ENCODE measurements at regions not wholly inside any gene's neighbourhood (a gene's known extent, or its start where the extent isn't known, plus 50 kb on each side); places are given as distances from the start of the nearest gene placed in this dataset.

DNA sequence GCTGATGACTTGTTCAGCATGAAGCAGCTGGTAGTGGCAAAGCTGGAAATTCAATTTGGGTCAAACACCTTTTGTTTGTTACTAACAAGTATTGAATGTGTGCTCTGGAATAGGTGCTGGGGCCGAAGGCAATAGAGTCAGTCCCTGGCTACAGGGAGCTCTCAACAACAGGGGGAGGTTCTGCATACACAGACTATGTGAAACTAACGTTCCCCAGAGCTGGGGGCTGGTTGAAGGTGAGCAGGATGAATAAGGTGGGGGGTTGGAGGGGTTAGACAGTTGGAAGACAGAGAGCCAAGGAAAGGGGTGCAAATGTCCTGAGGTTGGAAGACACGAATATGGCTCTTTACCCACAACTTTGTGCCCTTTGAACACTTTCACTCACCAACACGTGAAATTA is 84.1 kb upstream of the PLPP4 start:
- no peaks in the 10 kb centered on the region for H3K9me3 Mint-ChIP-seq (ENCODE audit: insufficient read depth)
- ATAC-seq (no peak), DNase-seq (no peak)
- H3K27ac Mint-ChIP-seq = no peak overlapping the region
- CTCF ChIA-PET = no interaction called here
- H3K27me3 Mint-ChIP-seq (ENCODE audit: low read depth) = no peaks in the 10 kb centered on the region
- no peaks in the 10 kb centered on the region for H3K4me1 Mint-ChIP-seq (ENCODE audit: low read depth)
- no peak overlapping the region for H3K4me3 Mint-ChIP-seq
- POLR2A ChIA-PET = no interaction called here
- no peaks in the 10 kb centered on the region for H3K36me3 Mint-ChIP-seq (ENCODE audit: low read depth)

GRCh38 chr10:120375666-120376065 is 81.4 kb upstream of the PLPP4 start:
- ChIA-PET CTCF (no interaction called here), POLR2A (no interaction called here)
- Mint-ChIP-seq H3K4me1 (ENCODE audit: low read depth) (no peaks in the 10 kb centered on the region), H3K9me3 (ENCODE audit: insufficient read depth) (no peaks in the 10 kb centered on the region), H3K27me3 (ENCODE audit: low read depth) (no peaks in the 10 kb centered on the region), H3K36me3 (ENCODE audit: low read depth) (no peaks in the 10 kb centered on the region), H3K4me3 (no peak overlapping the region), H3K27ac (no peak overlapping the region)
- ATAC-seq (no peak), DNase-seq (no peak)

GRCh38 chr10:120381931-120382330 is 75.1 kb upstream of the PLPP4 start:
- H3K4me1 Mint-ChIP-seq (ENCODE audit: low read depth) = no peaks in the 10 kb centered on the region
- no peaks in the 10 kb centered on the region for H3K27me3 Mint-ChIP-seq (ENCODE audit: low read depth)
- DNase-seq (no peak), ATAC-seq (no peak)
- H3K27ac Mint-ChIP-seq = no peak overlapping the region
- H3K36me3 Mint-ChIP-seq (ENCODE audit: low read depth) = no peaks in the 10 kb centered on the region
- no peak overlapping the region for H3K4me3 Mint-ChIP-seq
- CTCF ChIA-PET = no interaction called here
- POLR2A ChIA-PET = no interaction called here
- no peaks in the 10 kb centered on the region for H3K9me3 Mint-ChIP-seq (ENCODE audit: insufficient read depth)

DNA sequence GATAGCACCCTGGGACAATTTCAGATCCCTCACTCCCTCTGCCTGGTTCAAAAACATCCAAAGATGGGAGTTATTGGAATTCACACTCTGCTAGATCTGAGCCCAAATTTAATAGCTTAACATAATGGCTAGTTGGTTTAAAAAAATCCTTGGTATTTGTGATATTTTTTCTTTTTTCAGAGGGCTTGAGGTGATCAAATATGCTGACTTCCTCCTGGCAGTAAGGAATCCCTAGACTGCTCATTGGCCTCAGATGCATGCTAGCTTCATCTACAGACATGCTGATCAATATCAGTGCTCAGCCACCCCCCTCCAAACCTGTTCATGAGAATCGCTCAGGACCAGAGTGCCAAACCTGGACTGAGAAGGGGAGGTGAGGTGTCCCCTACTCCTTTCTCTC is 74.7 kb upstream of the PLPP4 start:
- H3K36me3 Mint-ChIP-seq (ENCODE audit: low read depth) = no peaks in the 10 kb centered on the region
- H3K27me3 Mint-ChIP-seq (ENCODE audit: low read depth) = no peaks in the 10 kb centered on the region
- ChIA-PET CTCF (no interaction called here), POLR2A (no interaction called here)
- no peak for ATAC-seq
- H3K9me3 Mint-ChIP-seq (ENCODE audit: insufficient read depth) = no peaks in the 10 kb centered on the region
- H3K4me3 Mint-ChIP-seq = no peak overlapping the region
- DNase-seq = no peak
- H3K4me1 Mint-ChIP-seq (ENCODE audit: low read depth) = no peaks in the 10 kb centered on the region
- no peak overlapping the region for H3K27ac Mint-ChIP-seq

- Mint-ChIP-seq H3K4me3 (no peak overlapping the region), H3K27ac (no peak overlapping the region), H3K9me3 (ENCODE audit: insufficient read depth) (no peaks in the 10 kb centered on the region), H3K27me3 (ENCODE audit: low read depth) (no peaks in the 10 kb centered on the region), H3K4me1 (ENCODE audit: low read depth) (no peaks in the 10 kb centered on the region), H3K36me3 (ENCODE audit: low read depth) (no peaks in the 10 kb centered on the region)
- ATAC-seq = no peak
- ChIA-PET CTCF (no interaction called here), POLR2A (no interaction called here)
- DNase-seq = no peak
Measured at GRCh38 chr10:120385992-120386391, 71.0 kb upstream of the PLPP4 start.

DNA sequence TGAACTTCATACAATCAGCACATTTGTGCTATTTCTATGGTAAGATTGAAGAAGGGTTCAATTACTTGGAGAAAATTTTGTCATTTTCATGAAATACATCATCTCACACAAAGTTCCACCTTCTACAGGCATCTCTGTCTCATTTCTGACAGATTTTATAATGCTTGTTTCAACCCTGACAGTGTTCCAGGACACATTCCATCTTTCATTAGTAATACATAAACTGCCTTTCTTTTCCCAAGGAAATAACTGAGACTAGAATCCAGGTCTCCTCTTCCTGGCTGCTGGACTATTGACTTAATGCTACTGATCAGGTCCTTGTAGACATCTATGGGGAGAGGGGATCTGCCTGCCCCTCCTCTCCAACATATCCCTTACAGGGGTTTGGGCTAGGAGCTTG is 70.1 kb upstream of the PLPP4 start:
- Mint-ChIP-seq H3K4me1 (ENCODE audit: low read depth) (no peaks in the 10 kb centered on the region), H3K27me3 (ENCODE audit: low read depth) (no peaks in the 10 kb centered on the region), H3K36me3 (ENCODE audit: low read depth) (no peaks in the 10 kb centered on the region), H3K27ac (no peak overlapping the region), H3K9me3 (ENCODE audit: insufficient read depth) (no peaks in the 10 kb centered on the region), H3K4me3 (no peak overlapping the region)
- ATAC-seq (no peak), DNase-seq (no peak)
- CTCF ChIA-PET = no interaction called here
- POLR2A ChIA-PET = no interaction called here

DNA sequence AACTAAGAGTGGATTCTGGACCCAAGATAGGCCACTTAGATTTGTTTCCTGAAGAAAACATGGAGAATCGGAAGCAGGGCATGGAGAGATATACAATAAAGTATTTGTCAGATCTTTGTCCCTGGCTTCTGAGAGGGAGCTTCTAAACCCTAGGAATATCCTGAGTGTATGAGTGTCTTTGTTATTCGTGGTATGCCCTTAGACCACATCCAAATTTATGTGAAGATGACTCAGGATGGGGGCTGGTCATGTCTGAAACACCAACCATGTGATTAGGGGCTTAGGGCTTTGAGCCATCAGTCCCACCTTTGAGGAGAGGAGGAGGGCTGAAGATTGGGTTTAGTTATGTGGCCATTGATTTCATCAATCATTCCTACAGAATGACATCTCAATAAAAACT is 69.7 kb upstream of the PLPP4 start:
- DNase-seq (no peak), ATAC-seq (no peak)
- H3K9me3 Mint-ChIP-seq (ENCODE audit: insufficient read depth) = no peaks in the 10 kb centered on the region
- no peak overlapping the region for H3K4me3 Mint-ChIP-seq
- no peaks in the 10 kb centered on the region for H3K27me3 Mint-ChIP-seq (ENCODE audit: low read depth)
- H3K36me3 Mint-ChIP-seq (ENCODE audit: low read depth) = no peaks in the 10 kb centered on the region
- POLR2A ChIA-PET = no interaction called here
- CTCF ChIA-PET = no interaction called here
- H3K27ac Mint-ChIP-seq = no peak overlapping the region
- H3K4me1 Mint-ChIP-seq (ENCODE audit: low read depth) = no peaks in the 10 kb centered on the region

GRCh38 chr10:120392245-120392644 is 64.8 kb upstream of the PLPP4 start:
- Mint-ChIP-seq H3K4me3 (no peak overlapping the region), H3K36me3 (ENCODE audit: low read depth) (no peaks in the 10 kb centered on the region), H3K4me1 (ENCODE audit: low read depth) (no peaks in the 10 kb centered on the region), H3K27me3 (ENCODE audit: low read depth) (no peaks in the 10 kb centered on the region), H3K27ac (no peak overlapping the region), H3K9me3 (ENCODE audit: insufficient read depth) (no peaks in the 10 kb centered on the region)
- CTCF ChIA-PET = no interaction called here
- DNase-seq (no peak), ATAC-seq (no peak)
- POLR2A ChIA-PET = no interaction called here

DNA sequence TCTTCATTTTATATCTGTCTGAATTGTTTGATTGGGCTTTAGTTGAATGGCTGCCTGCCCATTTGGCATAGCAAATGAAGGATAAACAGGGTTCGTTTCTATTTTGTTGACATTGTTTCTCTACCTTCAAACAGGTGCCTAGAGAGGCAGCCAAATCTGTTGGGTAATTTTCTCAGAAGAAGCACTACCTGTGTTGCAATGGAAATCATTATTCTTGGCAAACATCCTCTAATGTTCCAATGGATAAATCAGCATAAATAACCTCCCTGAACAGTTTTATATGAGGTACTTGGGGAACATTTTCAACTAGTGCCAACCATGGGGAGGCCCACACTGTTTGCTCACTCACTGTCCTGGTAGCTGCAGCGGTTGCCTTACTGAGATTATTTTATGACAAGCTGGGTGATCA is 64.4 kb upstream of the PLPP4 start:
- ChIA-PET POLR2A (no interaction called here), CTCF (no interaction called here)
- no peak for DNase-seq
- ATAC-seq = no peak
- no peaks in the 10 kb centered on the region for H3K36me3 Mint-ChIP-seq (ENCODE audit: low read depth)
- H3K4me3 Mint-ChIP-seq = no peak overlapping the region
- no peaks in the 10 kb centered on the region for H3K9me3 Mint-ChIP-seq (ENCODE audit: insufficient read depth)
- H3K27ac Mint-ChIP-seq = no peak overlapping the region
- H3K4me1 Mint-ChIP-seq (ENCODE audit: low read depth) = no peaks in the 10 kb centered on the region
- H3K27me3 Mint-ChIP-seq (ENCODE audit: low read depth) = no peaks in the 10 kb centered on the region

DNA sequence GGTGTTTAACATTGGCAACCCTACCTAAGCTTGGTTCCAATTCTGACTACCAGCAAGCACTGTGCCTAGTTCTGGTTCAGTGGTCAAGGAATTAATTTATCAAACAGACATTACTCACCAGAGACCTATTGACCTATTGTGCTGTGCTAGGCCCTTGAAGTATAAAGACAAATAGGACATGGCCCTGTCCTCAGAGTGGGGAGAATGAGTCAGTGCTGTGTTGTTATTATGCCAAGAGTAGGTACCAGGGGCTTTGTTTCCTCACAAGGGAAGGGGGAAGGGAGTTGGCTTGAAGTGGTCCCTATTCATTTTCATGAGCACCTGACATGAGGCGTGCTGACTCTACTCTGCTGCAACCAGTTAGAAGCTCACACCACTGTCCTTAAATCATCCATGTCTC is 62.6 kb upstream of the PLPP4 start:
- CTCF ChIA-PET = no interaction called here
- POLR2A ChIA-PET = no interaction called here
- Mint-ChIP-seq H3K36me3 (ENCODE audit: low read depth) (no peaks in the 10 kb centered on the region), H3K4me3 (no peak overlapping the region), H3K4me1 (ENCODE audit: low read depth) (no peaks in the 10 kb centered on the region), H3K27me3 (ENCODE audit: low read depth) (no peaks in the 10 kb centered on the region), H3K9me3 (ENCODE audit: insufficient read depth) (no peaks in the 10 kb centered on the region), H3K27ac (no peak overlapping the region)
- DNase-seq (no peak), ATAC-seq (no peak)

DNA sequence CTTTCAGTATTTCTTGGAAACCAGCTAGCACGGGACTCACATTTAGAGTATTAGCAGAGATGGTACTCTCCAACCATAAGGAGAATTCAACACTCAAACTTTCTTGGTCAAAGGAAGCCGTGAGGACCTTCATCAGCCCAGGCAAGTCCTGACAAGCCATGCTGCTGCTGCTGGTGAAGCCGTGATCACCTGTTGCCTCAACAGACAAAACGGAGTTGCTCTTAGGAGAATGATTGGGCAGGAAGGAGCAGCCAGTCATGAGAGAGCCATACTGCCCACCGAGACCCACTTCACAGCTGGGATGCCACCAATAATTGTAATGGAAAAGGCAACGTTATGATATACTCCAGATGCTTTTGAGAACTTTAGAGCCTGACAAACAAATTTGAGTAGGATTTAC is 60.8 kb upstream of the PLPP4 start:
- H3K4me1 Mint-ChIP-seq (ENCODE audit: low read depth) = no peaks in the 10 kb centered on the region
- DNase-seq (no peak), ATAC-seq (no peak)
- H3K9me3 Mint-ChIP-seq (ENCODE audit: insufficient read depth) = no peaks in the 10 kb centered on the region
- H3K27me3 Mint-ChIP-seq (ENCODE audit: low read depth) = no peaks in the 10 kb centered on the region
- no peak overlapping the region for H3K4me3 Mint-ChIP-seq
- no peaks in the 10 kb centered on the region for H3K36me3 Mint-ChIP-seq (ENCODE audit: low read depth)
- ChIA-PET CTCF (no interaction called here), POLR2A (no interaction called here)
- H3K27ac Mint-ChIP-seq = no peak overlapping the region

- ChIA-PET POLR2A (no interaction called here), CTCF (no interaction called here)
- Mint-ChIP-seq H3K4me3 (no peak overlapping the region), H3K27me3 (ENCODE audit: low read depth) (no peaks in the 10 kb centered on the region), H3K9me3 (ENCODE audit: insufficient read depth) (no peaks in the 10 kb centered on the region), H3K27ac (no peak overlapping the region), H3K36me3 (ENCODE audit: low read depth) (no peaks in the 10 kb centered on the region), H3K4me1 (ENCODE audit: low read depth) (no peaks in the 10 kb centered on the region)
- ATAC-seq (no peak), DNase-seq (no peak)
Measured at GRCh38 chr10:120398180-120398579, 58.8 kb upstream of the PLPP4 start.

DNA sequence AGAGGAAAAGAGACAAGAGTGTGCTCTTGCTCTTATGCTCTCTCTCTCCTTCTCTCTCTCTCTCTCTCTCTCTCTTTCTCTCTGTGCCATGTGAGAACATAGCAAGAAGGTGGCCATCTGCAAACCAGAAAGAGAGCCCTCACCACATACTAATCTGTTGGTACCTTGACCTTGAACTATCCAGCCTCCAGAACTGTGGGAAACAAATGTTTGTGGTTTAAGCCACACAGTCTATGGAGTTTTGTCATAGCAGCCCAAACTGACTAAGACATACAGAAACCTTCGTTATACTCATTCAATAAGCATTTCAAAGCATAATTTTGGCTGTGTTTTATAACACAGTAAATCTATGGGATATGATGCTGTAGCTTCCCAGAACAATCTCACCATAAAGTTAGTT is 56.4 kb upstream of the PLPP4 start:
- no peaks in the 10 kb centered on the region for H3K27me3 Mint-ChIP-seq (ENCODE audit: low read depth)
- H3K36me3 Mint-ChIP-seq (ENCODE audit: low read depth) = no peaks in the 10 kb centered on the region
- H3K4me1 Mint-ChIP-seq (ENCODE audit: low read depth) = no peaks in the 10 kb centered on the region
- H3K4me3 Mint-ChIP-seq = no peak overlapping the region
- ATAC-seq (no peak), DNase-seq (no peak)
- H3K9me3 Mint-ChIP-seq (ENCODE audit: insufficient read depth) = no peaks in the 10 kb centered on the region
- ChIA-PET CTCF (no interaction called here), POLR2A (no interaction called here)
- H3K27ac Mint-ChIP-seq = no peak overlapping the region

All from activated CD8-positive, alpha-beta T cell treated with anti-CD3 and anti-CD28 coated beads, Interleukin-2, amount 10 ng/mL, durations not matched to agents 7 days and 5 days (primary cell).